Stimulated activated CD4-positive, alpha-beta T cell treated with anti-CD3 and anti-CD28 coated beads, Interleukin-12 subunit alpha, Interleukin-12 subunit beta, amount 100 ng/mL, for 48 hours (primary cell): ENCODE measurements at regions not wholly inside any gene's neighbourhood (a gene's known extent, or its start where the extent isn't known, plus 50 kb on each side); places are given as distances from the start of the nearest gene placed in this dataset.
"Not testable (repeated sequence)": the region's sequence is repeated elsewhere in the genome, so short reads cannot be mapped to it uniquely, and the experiment has no call there.

ENCODE experiments used
- DNase-seq, 3 donors: peaks; one replicate each; pipeline ENCODE4 v3.0.0-alpha.2; 2020; ENCODE audit warnings: low read depth in 2 of 3, low spot score in 1 of 3

DNA sequence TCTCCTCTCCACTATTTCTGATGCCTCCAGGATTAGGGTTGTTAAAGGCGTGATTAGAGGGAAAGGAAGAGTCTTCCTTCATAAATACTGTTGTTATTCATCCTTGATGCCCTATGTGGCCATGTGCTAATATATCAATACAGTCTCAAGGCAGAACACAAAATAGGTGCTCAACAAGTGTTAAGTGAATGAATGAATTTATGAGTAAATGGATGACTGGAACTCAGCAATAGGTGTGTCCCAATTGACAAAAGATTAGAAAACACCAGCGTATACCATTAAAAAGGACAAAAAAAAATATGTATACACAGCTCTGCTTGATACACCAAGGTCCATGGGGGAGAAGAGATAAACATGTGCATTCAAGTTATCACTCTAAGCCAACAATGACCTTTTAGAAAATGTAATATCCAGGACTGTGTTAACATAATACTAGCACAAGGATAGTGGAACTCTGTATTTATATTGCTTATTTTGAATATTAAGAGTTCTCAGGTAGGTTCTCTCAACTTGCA lies 171.2 kb upstream of the MYLIP start:
- DNase-seq, result no peak

DNA sequence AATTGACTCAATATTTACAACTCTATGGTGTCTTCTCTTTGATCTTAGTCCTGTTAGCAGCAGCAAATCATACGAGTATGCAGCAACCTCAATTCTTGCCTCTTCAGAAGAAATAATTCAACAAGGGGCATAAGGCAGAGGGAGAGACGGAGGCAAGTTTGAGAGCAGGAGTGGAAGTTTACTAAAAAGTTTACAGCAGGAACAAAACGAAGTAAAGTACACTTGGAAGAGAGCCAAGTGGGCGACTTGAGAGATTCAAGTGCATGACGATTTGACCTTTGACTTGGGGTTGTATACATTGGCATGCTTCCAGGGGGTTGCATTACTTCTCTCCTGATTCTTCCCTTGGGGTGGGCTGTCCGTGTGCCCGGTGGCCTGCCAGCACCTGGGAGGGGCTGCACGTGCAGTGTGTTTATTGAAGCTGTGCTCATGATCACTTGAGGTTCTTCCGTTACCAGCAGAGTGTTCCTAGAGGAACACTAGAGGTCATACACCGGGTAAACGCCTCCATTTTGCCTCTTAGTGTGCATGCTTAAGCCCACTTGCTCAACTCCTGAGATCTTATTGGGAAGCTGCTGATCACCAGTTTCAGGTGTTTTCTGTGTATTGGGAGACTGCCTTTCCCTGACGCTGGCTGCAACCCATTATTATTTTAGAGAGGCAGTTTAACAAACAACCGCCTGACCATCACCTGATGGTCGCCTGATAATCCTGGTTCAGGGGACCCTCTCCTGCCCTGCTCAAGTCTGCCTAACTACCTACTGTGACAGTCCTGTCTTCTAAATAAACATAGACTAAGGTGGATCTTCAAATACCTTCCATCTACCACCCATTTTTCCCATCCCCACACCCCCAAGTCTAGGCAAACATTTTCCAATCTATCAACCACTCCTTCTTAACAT lies 172.4 kb upstream of the MYLIP start:
- DNase-seq, result no peak

DNA sequence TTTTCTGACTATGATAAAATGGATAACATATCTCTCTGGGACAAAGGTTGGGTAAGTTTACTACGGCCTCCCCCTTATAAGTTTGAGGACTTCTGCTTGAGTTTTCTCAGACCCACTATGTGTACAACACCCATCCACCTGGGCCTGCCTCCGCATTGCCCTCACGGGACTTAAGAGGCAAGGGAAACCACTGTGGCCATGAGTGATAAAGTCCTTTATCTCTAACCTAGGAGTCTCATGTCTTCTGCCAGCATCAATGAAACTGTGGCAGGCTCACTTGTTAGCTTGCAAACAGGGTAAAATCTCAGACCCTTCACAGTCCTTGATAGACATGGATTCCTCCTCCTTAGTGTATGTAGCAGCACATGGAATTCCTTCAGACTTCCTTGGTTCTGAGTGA lies 173.4 kb upstream of the MYLIP start:
- DNase-seq, result no peak

DNA sequence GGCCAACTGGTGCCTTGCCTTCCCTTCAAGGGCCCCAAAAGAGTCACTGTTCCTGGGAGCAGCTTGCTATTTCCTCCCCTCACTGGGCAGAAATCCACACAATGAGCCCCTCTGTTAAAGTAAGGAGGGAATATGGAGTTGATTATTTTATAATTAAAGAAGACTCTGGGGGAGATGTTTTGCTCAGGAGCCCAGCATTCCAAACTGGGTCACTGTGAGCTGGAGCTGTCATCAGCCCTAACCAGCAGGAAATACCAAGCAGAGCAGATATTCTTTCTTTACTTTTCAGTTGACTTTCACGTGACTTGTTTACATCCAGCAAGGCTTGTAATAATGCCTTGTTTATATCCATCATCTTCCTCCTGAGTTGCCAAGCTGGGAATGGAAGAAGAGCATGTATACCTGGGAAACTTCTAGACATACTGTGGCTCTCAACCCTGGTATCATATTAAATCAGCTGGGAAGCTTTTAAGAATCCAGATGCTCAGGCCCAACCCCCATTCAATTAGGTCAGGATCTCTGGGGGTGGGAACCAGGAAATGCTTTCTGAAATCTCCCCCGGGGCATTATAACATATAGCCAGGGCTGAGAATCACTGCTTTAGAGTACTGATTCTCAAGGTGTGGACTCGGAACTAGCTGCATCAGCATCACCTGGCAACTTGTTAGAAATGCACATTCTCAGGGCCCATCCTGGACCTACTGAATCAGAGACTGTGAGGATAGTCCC lies 175.6 kb upstream of the MYLIP start:
- DNase-seq, result no peak

DNA sequence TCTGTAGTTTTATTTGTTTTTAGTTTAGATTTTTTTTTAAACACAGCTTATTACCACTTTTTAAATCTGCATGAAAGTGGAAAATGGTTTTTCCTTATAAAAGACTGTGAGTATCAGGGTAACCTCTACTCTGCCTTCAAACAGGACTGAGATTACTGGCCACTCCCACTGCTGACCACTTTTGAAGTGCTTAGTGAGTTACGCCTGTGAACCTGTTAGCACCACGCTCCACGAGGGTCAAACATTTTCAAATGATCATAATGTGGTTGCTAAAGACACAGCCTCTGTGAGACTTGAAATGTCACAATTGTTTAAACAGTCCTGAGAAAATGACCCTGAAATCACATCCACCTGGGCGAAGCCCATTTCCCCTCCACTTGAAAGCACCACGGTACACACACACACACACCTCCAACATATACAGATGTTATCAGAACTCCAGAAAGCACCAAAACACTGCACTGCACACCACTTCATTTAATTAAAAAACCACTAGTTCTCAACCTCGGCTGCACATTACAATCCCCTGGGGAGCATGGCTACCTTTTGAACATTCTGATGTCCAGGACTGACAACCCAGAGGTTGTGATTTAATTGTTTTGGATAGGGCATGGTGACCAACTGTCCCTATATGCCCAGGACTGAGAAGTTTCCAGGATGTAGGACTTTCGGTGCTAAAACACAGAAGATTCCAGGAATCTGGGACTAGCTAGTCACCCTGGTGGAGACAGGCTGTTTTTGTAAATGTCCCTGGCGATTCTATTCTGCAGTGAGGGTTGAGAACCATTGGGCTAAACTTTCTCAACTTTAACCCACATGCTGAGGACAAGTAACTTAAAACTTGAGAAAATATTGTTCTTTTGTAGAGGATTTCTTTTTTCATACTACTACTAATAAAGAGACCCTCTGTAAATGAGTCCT lies 176.4 kb upstream of the MYLIP start:
- no peak for DNase-seq

DNA sequence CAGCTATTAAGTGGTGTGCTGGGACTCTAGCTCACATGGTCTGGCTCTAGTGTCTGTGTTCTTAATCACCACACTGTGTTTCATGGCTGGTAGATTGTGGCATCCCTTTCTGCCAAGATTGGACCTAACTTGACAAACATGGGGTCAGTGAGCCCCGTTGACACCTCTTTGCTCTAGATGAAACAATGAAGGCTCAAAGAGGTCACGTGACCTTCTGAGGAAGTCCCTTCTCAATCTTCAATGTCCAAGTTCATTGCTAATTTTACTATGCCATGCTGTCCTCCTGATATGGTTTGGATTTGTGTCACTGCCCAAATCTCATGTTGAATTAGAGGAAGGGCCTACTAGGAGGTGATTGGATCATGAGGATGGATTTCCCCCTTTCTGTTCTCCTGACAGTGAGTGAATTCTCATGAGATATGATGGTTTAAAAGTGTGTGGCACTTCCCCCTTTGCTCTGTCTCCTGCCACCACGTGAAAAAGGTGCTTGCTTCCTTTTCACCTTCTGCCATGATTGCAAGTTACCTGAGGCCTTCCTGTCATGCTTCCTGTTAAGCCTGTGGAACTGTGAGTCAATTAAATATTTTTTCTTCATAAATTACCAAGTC lies 177.8 kb upstream of the MYLIP start:
- no peak for DNase-seq

DNA sequence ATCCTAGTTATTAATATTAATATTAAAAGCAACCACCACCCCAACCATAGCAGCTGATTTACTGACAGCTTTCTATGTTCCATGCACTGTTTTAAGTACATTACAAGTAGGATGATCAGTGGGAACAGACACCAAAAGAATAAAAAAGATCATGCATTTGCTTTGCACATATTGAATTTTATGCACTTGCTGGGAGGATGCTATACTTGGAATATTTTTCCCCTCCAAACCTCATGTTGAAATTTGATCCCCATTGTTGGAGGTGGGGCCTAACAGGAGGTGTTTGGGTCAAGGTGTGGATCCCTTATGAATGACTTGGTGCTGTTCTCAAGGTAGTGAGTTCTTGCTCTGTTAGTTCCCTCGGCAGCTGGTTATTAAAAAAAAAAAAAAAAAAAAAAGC lies 178.9 kb upstream of the MYLIP start:
- DNase-seq, result no peak

DNA sequence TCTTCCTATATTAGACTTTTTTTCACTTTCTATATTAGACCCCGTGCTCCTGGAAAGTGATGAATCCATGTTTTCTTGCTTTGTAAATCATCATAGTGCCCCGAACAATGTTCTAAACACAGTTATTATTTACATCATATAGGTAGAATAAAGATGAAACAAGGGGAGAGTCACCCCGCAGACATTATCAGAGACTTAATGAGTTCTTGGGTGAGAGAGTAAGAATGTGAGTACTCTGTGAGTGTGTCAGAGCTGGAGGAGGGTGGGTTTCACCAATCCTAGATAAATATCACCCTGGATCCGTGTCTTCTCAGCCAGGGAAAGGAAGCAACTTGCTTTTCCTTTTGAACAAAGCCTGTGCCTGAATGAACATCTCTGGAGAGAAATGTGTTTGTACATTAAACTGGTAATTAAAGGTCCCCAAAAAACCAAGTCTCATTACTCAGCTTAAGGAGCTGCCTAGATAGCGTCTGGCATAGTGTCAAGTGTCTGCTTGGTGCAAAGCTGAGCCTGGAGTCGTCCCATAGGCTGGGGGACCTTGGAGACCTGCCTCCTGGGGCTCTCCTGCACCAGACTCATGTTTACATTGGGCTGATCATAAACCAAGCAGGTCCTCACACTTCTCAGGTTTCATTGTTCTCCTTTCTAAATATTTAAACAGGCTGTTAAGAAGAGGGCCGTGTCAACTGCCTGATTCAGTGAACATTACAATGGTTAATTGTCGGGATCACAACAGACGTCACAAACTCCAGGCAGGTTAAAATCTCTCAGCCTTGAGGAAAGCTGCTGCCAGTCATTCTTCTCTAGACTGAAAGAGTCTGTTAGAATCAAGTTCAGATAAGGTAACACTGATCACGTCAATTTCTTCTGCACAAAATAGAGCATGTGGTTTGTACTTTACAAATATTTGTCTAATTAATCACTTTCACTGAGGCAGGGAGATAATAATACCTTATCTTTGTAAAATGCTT lies 179.7 kb upstream of the MYLIP start:
- DNase-seq, result no peak

DNA sequence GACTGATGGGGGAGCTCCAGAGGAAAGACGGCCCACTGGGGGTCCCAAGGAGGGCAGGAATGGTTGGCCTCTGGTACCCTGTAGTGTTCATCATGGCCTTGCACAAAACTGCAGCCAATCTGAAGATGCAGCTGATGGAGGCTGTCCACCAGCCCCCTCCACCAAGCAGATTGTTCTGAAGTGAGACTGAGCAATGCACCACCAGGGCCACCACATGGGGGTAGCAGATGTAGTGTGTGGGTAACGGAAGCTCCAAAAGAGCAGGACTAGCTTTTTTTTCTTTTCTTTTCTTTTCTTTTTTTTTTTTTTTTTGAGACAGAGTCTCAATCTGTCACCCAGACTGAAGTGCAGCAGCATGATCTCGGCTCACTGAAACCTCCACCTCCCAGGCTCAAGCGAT lies 181.0 kb upstream of the MYLIP start:
- no peak for DNase-seq

DNA sequence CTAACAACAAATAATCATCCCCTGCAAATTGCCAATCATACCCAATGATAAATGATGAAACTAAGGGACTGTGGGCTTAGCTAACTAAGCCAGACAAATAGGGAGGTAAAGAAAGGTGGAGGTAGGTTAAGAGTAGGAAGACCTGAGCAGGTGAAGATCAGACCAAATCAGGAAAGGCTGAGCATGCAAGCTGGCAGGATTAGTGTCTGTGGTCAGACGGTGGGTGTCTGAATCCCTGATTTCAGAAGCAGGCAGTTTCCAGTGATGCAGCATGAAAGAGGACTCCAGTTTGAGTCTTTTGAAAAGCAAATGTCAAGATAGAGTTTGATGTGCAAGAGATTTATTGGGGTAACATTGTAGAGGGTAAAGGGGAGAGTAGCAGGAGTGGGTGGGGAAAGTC lies 181.4 kb upstream of the MYLIP start:
- no peak for DNase-seq

DNA sequence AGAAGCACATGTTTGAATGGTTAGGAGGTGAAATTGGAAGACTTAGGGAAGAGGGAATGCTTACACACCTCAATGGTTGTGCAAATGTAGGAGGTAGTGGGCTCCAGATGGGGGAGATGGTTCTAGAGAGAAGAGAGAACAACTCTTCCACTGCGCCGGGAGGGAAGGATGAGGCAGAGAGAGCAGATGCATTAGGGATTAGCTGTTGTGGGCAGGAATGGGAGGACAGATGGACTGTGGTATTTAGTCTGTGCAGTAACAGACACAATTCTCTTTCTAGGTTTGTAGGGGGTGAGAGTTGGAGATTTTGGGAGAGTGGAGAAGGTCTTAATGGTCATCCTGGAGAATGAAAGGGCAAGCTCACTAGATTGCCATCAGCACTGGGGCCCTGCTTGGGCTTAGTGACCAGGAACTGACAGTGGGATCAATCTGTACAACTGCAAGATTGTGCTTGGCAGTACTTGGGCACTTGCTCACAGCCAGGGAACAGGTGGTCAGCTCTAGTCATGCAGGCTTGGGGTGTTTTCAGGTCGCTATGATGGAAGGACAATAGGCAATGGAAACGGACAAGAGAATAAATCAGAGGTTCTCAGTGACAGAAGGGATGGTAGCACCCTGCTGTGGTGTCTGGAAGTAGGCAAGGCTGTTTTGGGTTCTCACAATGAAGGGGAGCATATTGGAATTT lies 182.0 kb upstream of the MYLIP start:
- no peak for DNase-seq

DNA sequence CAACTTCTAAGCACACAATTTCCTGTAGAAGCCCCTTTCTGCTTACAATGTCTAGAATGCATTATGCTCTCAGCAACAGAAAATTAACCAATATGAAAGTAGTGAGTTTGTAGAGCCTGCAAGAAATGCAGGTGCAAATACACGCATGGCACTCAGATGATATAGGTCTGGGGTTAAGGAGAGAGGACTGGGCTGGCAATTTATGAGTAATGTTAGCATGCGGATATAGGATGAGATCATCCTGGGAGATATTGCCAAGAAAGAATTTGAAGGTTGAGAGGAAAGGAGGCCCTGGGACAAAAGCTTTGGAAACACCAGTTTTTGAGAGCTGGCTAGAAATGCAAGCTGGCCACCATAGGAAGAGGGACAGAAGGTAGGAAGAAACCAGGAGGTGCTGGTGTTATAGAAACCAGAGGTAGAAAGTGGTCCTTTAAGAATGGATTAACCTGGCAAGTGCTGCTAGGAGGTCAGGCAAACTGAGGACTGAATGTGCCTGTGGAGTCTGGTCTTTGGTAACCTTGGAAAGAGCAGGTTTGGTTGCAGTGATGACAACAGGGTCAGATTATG lies 183.2 kb upstream of the MYLIP start:
- DNase-seq, result no peak

DNA sequence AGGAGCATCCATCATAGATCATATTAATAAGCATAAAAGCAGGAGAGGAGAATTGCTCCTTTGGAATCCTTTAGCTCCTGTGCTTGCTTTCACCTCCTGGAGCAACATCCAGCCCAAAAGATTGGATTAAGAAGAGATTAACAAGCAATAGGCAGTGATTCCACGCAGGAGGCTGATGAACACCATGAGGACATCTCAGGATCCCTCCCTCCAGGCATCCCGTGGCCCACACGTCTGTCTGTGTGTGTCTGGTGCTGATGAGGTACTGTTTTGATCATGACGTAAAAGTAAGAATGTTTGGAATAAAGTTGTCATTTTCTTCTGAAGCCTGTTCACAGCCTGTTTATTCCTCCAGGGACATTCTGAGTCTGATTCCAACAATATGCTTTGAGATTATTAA lies 185.5 kb upstream of the MYLIP start:
- DNase-seq, result no peak

DNA sequence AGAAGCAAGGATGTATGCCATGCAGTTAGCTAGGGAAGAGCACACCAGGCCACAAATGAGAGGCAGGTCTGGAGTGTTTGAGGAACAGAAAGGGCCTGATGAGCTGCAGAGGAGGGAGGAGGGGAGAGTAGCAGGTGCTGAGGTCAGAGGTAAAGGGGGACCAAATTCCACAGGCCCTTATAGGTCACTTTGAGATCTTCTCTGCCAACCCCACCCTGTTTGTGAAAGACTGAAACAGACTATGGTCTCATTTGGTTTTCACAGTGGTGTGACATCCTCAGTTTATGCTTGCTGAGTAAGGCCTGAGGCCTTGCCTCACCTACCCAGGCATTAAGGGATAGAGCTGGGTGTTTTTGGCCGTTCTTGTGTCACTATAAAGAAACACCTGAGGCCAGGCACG lies 187.7 kb upstream of the MYLIP start:
- no peak for DNase-seq

DNA sequence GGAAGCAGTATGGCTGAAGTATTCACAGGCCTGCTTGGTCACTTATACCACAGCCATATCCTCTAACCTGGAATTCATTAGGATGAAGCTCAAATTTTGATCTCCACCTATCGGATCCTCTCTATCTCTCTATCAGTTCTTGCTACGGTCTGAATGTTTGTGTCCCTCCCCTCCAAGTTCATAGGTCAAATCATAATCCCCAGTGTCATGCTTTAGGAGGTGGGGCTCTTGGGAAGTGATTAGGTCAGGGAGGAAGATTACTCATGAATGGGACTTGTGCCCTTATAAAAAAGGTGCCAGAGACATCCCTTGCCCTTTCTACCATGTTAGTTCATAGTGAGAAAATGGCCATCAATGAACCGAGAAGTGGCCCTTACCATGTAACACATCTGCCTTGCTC lies 190.8 kb upstream of the MYLIP start:
- DNase-seq, result no peak

DNA sequence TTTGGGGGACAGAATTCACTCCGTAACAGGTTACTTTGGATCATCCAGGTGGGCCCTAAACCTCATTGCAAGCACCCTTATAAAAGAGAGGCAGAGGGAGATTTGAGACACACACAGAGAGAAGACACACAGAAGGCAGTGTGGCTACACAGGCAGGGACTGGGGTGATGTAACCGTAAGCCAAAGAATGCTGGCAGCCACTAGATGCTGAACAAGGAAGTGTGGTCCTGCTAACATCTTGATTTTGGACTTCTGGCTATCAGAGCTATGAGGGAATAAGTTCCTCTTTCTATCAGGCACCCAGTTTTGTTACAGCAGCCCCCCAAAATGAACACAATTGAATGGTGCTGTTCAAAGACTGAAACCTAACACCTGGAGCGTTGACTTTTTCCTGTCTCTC lies 191.3 kb upstream of the MYLIP start:
- DNase-seq, result no peak

DNA sequence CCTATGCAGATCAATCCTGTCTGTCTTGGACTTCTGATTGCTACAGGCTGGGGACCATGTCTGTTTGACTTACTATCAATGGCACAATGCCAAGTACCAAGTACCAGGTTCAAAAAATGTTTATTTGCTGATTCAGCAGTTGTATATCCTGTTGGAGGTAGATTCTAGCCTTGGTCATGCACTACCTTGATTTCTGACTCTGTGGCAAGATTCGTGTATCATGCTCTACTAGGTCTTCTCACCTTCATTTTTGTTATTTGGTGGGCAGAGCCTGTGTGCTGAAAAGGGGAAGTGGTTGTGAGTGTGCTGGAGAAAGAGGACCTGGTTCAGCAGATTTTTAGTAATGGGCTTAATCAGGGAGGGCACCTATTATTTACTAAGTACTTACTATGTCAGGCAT lies 192.4 kb upstream of the MYLIP start:
- no peak for DNase-seq

DNA sequence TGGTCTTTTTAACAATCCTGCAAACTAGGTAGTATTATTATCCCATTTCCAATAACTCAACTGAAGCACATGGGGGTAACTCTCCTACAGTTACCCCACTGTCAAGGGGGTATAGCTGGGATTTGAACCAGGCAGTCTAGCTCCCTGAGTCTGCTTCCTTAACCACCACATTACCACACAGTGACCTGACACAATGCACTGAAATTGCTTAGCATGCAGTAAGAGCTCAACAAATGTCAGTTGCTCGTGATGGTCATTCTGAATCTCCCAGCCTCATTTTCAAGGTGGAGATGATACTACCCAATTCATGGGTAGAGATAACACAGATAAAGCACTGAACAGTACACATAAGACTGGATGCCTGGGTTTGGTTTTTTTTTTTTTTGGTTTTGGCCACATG lies 193.2 kb upstream of the MYLIP start:
- no peak for DNase-seq

DNA sequence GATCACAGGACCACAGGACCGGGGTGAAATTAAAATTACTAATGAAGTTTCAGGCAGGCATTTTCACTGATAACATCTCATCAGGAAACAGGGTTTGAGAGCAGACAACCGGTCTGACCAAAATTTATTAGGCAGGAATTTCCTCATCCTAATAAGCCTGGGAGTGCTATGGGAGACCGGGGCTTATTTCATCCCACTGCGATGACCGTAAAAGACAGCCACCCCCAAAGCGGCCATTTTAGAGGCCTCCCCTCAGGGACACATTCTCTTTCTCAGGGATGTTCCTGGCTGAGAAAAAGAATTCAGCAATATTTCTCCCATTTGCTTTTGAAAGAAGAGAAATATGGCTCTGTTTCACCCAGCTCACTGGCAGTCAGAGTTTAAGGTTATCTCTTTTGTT lies 197.2 kb upstream of the MYLIP start:
- not testable (repeated sequence) for DNase-seq
